Effector memory CD8-positive, alpha-beta T cell (primary cell): ENCODE measurements at regions not wholly inside any gene's neighbourhood (a gene's known extent, or its start where the extent isn't known, plus 50 kb on each side); places are given as distances from the start of the nearest gene placed in this dataset.

Source experiments
- ATAC-seq: fragments of 150-1000 bp; cut with Tn5 transposase; replicated peaks from 2 replicates; pipeline ENCODE4 v1.10.0; 2021; ENCODE audit warnings: mild to moderate bottlenecking, moderate library complexity
- DNase-seq, 3 experiments: peaks; one replicate each; pipeline ENCODE4 v3.0.0; 2021
- H3K27ac Mint-ChIP-seq, 2 donors: one replicate each; pipeline ENCODE4 v1.8.0; 2022; ENCODE audit warnings: mild to moderate bottlenecking in 2 of 2, mixed read lengths in 2 of 2, moderate library complexity in 2 of 2
- H3K27me3 Mint-ChIP-seq, 2 donors: one replicate each; pipeline ENCODE4 v1.8.0; 2022; ENCODE audit warnings: mixed read lengths in 2 of 2
- H3K36me3 Mint-ChIP-seq: one replicate; pipeline ENCODE4 v1.8.0; 2022; ENCODE audit warnings: mild to moderate bottlenecking, moderate library complexity, mixed read lengths; ENCODE audit not compliant: insufficient read depth
- H3K4me1 Mint-ChIP-seq, 2 donors: one replicate each; pipeline ENCODE4 v1.8.0; 2022; ENCODE audit warnings: low read depth in 2 of 2, mixed read lengths in 2 of 2
- H3K4me3 Mint-ChIP-seq, 2 donors: one replicate each; pipeline ENCODE4 v1.8.0; 2022; ENCODE audit warnings: mild to moderate bottlenecking in 2 of 2, mixed read lengths in 2 of 2, moderate library complexity in 2 of 2
- H3K9me3 Mint-ChIP-seq, 2 donors: one replicate each; pipeline ENCODE4 v1.8.0; 2022; ENCODE audit warnings: mixed read lengths in 2 of 2

GRCh38 chr3:23656199-23656598, 149.6 kb upstream of the UBE2E1 start:
- Mint-ChIP-seq H3K4me1 (peaks cover 0 to 2% of the 10 kb centered on the region in 2 donors), H3K9me3 (no peaks in the 10 kb centered on the region), H3K4me3 (no peak overlapping the region), H3K27me3 (peaks cover 18 to 29% of the 10 kb centered on the region in 2 donors), H3K36me3 (no peaks in the 10 kb centered on the region), H3K27ac (no peak overlapping the region)
- no peak for ATAC-seq
- DNase-seq, result no peak

DNA sequence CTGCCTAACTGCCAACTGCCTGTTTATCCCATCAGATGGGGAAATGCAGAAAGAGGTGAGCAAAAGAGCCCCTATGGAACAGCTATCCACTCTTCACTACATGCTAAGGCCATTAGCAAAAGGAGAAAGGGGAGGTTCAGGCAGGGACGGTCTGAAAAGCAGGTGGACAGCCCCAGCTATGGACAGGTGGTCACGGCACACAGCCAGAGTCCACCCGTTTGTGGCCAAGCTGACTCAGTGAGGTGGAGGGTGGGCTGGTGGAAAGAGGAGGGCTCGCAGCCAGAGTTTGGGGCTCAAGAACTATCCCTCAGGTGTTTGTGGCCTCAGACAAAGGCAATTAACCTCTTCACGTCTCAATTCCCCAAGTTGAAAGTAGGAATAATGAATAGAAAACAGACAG, 148.9 kb upstream of the UBE2E1 start:
- DNase-seq (no peak), ATAC-seq (no peak)
- Mint-ChIP-seq H3K36me3 (no peaks in the 10 kb centered on the region), H3K9me3 (no peaks in the 10 kb centered on the region), H3K27me3 (peaks cover 12 to 29% of the 10 kb centered on the region in 2 donors), H3K4me3 (no peak overlapping the region), H3K27ac (no peak overlapping the region), H3K4me1 (peaks cover 0 to 4% of the 10 kb centered on the region in 2 donors)

DNA sequence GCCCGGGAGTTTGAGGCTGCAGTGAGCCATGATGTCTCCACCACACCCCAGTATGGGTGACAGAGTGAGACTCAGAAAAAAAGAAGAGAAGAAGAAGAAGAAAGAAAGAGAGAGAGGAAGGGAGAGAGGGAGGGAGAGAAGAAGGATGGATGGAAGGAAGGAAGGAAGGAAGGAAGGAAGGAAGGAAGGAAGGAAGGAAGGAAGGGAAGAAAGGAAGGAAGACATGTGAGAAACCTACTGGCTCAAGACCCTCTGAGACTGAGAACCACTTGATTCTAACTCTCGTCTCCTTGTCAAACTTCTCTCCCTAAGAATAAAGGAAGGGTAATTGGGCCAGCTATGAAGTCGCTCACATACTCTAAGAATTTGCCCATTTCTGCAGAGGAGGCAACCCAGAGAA, 148.1 kb upstream of the UBE2E1 start:
- no peak for ATAC-seq
- Mint-ChIP-seq H3K4me1 (peaks cover 4 to 12% of the 10 kb centered on the region in 2 donors), H3K36me3 (no peaks in the 10 kb centered on the region), H3K9me3 (no peaks in the 10 kb centered on the region), H3K27me3 (peaks cover 11 to 29% of the 10 kb centered on the region in 2 donors), H3K27ac (no peak overlapping the region), H3K4me3 (no peak overlapping the region)
- DNase-seq, result no peak

- ATAC-seq (no peak), DNase-seq (no peak)
- no peaks in the 10 kb centered on the region for H3K36me3 Mint-ChIP-seq
- H3K4me3 Mint-ChIP-seq, result no peak overlapping the region
- H3K27ac Mint-ChIP-seq, result no peak overlapping the region
- no peaks in the 10 kb centered on the region for H3K9me3 Mint-ChIP-seq
- peaks cover 11 to 29% of the 10 kb centered on the region in 2 donors for H3K27me3 Mint-ChIP-seq
- peaks cover 4 to 12% of the 10 kb centered on the region in 2 donors for H3K4me1 Mint-ChIP-seq
These were observed 146.5 kb upstream of the UBE2E1 start for GRCh38 chr3:23659274-23659673.

DNA sequence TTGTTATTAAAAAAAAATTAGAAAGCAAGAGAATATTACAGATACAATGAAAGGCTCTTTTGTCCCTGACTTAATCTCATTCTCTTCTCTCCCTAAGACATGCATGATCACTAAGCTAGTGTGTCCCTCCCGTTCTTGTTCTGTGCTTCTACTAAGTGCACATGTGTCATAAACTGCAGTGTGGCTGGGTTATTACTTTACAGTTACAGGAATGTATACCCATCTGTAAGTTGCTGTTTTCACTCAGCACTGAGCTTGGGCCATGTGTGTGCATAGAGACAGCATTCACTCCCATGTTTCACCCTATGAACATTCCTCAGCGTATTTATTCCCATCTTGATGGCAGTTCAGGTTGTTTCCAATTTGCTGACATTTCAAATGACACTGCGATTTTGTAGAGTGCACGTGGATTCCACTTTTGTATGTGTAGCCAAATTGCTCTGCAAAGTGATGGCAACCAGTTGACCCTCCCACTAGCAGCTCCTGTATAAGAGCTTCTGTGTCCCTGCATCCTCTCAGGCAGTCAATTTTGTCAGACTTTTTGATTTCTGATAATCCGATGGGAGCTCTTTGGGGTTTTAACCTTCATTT, 145.8 kb upstream of the UBE2E1 start:
- no peaks in the 10 kb centered on the region for H3K9me3 Mint-ChIP-seq
- H3K27ac Mint-ChIP-seq, result no peak overlapping the region
- H3K4me1 Mint-ChIP-seq, result peaks cover 4 to 12% of the 10 kb centered on the region in 2 donors
- H3K4me3 Mint-ChIP-seq, result no peak overlapping the region
- H3K36me3 Mint-ChIP-seq, result no peaks in the 10 kb centered on the region
- H3K27me3 Mint-ChIP-seq, result peaks cover 11 to 29% of the 10 kb centered on the region in 2 donors
- no peak for ATAC-seq
- no peak for DNase-seq

DNA sequence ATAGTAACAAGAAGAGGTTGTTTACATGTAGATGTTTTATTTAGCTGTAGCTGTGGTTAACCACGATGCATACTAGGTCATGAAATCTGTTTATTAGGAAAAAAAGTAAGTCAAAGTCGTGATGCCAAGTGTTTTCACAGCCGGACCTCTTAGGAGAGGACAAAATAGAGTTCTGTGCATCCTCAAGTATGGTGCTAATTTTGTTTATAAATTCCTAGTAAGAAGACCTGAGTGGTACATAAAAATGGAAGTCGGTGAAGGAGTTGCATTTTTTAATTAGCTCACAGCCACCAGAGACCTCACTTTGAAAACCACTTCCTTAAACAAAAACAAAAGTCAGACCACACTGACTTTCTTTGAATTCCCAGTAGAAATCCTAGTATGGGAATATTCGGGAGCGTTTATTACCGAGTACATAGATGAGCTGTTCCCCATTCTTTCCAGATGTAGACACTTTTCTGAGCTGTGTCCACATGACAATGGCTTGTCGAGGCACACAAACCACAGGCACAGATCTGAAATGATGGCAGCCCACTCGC, 143.6 kb upstream of the UBE2E1 start:
- H3K27ac Mint-ChIP-seq, result no peak overlapping the region
- H3K27me3 Mint-ChIP-seq, result peaks cover 4 to 14% of the 10 kb centered on the region in 2 donors
- H3K36me3 Mint-ChIP-seq, result no peaks in the 10 kb centered on the region
- DNase-seq (no peak), ATAC-seq (no peak)
- H3K9me3 Mint-ChIP-seq, result no peaks in the 10 kb centered on the region
- H3K4me3 Mint-ChIP-seq, result no peak overlapping the region
- H3K4me1 Mint-ChIP-seq, result peaks cover 4 to 12% of the 10 kb centered on the region in 2 donors

- DNase-seq (no peak), ATAC-seq (no peak)
- Mint-ChIP-seq H3K9me3 (no peaks in the 10 kb centered on the region), H3K27me3 (peaks cover 0 to 6% of the 10 kb centered on the region in 2 donors), H3K4me1 (peaks cover 4 to 12% of the 10 kb centered on the region in 2 donors), H3K27ac (no peak overlapping the region), H3K36me3 (no peaks in the 10 kb centered on the region), H3K4me3 (no peak overlapping the region)
These were observed 142.5 kb upstream of the UBE2E1 start for GRCh38 chr3:23663246-23663645.

- Mint-ChIP-seq H3K9me3 (no peaks in the 10 kb centered on the region), H3K36me3 (no peaks in the 10 kb centered on the region), H3K27ac (no peak overlapping the region), H3K4me1 (peaks cover 4 to 12% of the 10 kb centered on the region in 2 donors), H3K4me3 (no peak overlapping the region), H3K27me3 (peaks cover 2 to 6% of the 10 kb centered on the region in 2 donors)
- DNase-seq (no peak), ATAC-seq (no peak)
These were observed 142.0 kb upstream of the UBE2E1 start for GRCh38 chr3:23663661-23664186.

- DNase-seq (no peak), ATAC-seq (no peak)
- Mint-ChIP-seq H3K9me3 (no peaks in the 10 kb centered on the region), H3K4me1 (peaks cover 4 to 10% of the 10 kb centered on the region in 2 donors), H3K36me3 (no peaks in the 10 kb centered on the region), H3K4me3 (no peak overlapping the region), H3K27me3 (peaks cover 9 to 11% of the 10 kb centered on the region in 2 donors), H3K27ac (no peak overlapping the region)
These were observed 141.3 kb upstream of the UBE2E1 start for GRCh38 chr3:23664459-23664858.

GRCh38 chr3:23665741-23666140, 140.0 kb upstream of the UBE2E1 start:
- Mint-ChIP-seq H3K27ac (no peak overlapping the region), H3K36me3 (no peaks in the 10 kb centered on the region), H3K9me3 (no peaks in the 10 kb centered on the region), H3K4me1 (peaks cover 4 to 10% of the 10 kb centered on the region in 2 donors), H3K4me3 (no peak overlapping the region), H3K27me3 (peaks cover 14 to 21% of the 10 kb centered on the region in 2 donors)
- DNase-seq, result no peak
- ATAC-seq, result no peak

GRCh38 chr3:23666818-23667217, 138.9 kb upstream of the UBE2E1 start:
- no peak for ATAC-seq
- DNase-seq, result no peak
- H3K27ac Mint-ChIP-seq, result no peak overlapping the region
- peaks cover 4 to 8% of the 10 kb centered on the region in 2 donors for H3K4me1 Mint-ChIP-seq
- H3K4me3 Mint-ChIP-seq, result no peak overlapping the region
- peaks cover 25 to 26% of the 10 kb centered on the region in 2 donors for H3K27me3 Mint-ChIP-seq
- H3K36me3 Mint-ChIP-seq, result no peaks in the 10 kb centered on the region
- no peaks in the 10 kb centered on the region for H3K9me3 Mint-ChIP-seq

- no peak overlapping the region for H3K4me3 Mint-ChIP-seq
- peaks cover 0 to 2% of the 10 kb centered on the region in 2 donors for H3K4me1 Mint-ChIP-seq
- H3K9me3 Mint-ChIP-seq, result no peaks in the 10 kb centered on the region
- H3K36me3 Mint-ChIP-seq, result no peaks in the 10 kb centered on the region
- DNase-seq, result no peak
- H3K27ac Mint-ChIP-seq, result no peak overlapping the region
- no peak for ATAC-seq
- H3K27me3 Mint-ChIP-seq, result peaks cover 29 to 35% of the 10 kb centered on the region in 2 donors
These were observed 138.0 kb upstream of the UBE2E1 start for GRCh38 chr3:23667536-23668429.

DNA sequence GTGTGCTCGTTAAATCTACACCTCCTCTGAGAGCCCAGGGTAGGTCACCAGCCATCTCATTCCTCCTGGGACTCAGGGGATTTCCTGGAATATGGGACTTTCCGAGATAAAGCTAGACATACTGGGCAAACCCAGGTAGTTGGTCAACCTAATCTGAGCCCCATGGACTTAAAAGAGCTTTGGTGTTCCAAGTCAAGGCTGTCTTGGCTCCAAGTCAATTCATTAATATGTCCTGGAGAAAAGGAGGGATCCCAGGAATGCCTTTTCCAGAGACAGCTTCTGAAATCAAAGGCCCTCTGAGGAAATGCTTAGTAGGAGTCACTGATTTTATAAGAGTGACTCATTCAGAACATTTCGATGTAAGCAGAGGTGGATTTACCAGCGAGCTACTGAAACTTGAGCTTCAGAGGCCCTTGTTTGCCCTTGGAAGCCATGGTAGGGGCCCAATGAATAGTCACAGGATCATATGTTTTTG, 137.3 kb upstream of the UBE2E1 start:
- Mint-ChIP-seq H3K27ac (no peak overlapping the region), H3K27me3 (peaks cover 35 to 42% of the 10 kb centered on the region in 2 donors), H3K4me1 (peaks cover 0 to 2% of the 10 kb centered on the region in 2 donors), H3K9me3 (no peaks in the 10 kb centered on the region), H3K4me3 (no peak overlapping the region), H3K36me3 (no peaks in the 10 kb centered on the region)
- DNase-seq (no peak), ATAC-seq (no peak)
